Tibial nerve (tissue), 4 donors: ENCODE measurements at regions not wholly inside any gene's neighbourhood (a gene's known extent, or its start where the extent isn't known, plus 50 kb on each side); places are given as distances from the start of the nearest gene placed in this dataset.

Experiments used
- EP300 ChIP-seq, 2 donors: sonication (generic); formaldehyde crosslinking; IDR thresholded peaks; one replicate each; pipeline ENCODE4 v1.6.1; 2017; ENCODE audit warnings: antibody characterized with exemption in 2 of 2, mild to moderate bottlenecking in 1 of 2
- POLR2A ChIP-seq, 2 donors: fragments of 450-650 bp; IDR thresholded peaks; one replicate each; pipeline ENCODE4 v1.6.1; 2017; ENCODE audit warnings: antibody characterized with exemption in 2 of 2, mild to moderate bottlenecking in 2 of 2, moderate library complexity in 2 of 2
- TF ChIP-seq, protein P1 (sequence below), 5 experiments: fragments of 200-600 bp in 3 of 5; fragments of 450-650 bp in 2 of 5; sonication (generic) in 3 of 5; IDR thresholded peaks; one replicate each; pipeline ENCODE4 v1.5.1; 2016 to 2019; ENCODE audit warnings: antibody characterized with exemption in 5 of 5, mild to moderate bottlenecking in 3 of 5, moderate library complexity in 2 of 5

DNA sequence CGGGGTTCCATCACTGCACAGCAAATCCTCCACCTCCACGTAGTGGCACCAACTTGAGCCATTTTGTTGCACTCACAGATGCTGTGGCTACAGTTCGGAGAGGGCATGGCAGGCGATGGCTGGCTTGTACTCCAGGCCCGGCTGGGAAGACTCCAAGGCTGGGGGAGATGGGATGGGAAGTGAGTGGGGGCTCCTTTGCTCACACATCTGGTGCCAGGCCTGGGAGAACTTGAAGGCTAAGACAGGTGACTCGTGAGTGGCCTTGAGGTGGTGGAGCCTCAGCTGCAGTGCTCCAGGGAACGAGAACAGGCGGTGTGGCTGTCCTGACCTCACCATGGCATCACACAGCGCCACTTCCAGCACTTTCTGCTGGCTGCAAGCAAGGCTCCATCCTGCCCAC is 87.9 kb downstream of the PLXNA1 start:
- TF ChIP-seq, protein P1, sequence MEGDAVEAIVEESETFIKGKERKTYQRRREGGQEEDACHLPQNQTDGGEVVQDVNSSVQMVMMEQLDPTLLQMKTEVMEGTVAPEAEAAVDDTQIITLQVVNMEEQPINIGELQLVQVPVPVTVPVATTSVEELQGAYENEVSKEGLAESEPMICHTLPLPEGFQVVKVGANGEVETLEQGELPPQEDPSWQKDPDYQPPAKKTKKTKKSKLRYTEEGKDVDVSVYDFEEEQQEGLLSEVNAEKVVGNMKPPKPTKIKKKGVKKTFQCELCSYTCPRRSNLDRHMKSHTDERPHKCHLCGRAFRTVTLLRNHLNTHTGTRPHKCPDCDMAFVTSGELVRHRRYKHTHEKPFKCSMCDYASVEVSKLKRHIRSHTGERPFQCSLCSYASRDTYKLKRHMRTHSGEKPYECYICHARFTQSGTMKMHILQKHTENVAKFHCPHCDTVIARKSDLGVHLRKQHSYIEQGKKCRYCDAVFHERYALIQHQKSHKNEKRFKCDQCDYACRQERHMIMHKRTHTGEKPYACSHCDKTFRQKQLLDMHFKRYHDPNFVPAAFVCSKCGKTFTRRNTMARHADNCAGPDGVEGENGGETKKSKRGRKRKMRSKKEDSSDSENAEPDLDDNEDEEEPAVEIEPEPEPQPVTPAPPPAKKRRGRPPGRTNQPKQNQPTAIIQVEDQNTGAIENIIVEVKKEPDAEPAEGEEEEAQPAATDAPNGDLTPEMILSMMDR (IDR thresholded peaks at IDR 0.05), result no peak
- TF ChIP-seq POLR2A (IDR thresholded peaks at IDR 0.05) (no peak), EP300 (IDR thresholded peaks at IDR 0.05) (no peak)
